ENCODE measurements at regions not wholly inside any gene's neighbourhood (a gene's known extent, or its start where the extent isn't known, plus 50 kb on each side); places are given as distances from the start of the nearest gene placed in this dataset.
"Not testable (repeated sequence)": the region's sequence is repeated elsewhere in the genome, so short reads cannot be mapped to it uniquely, and the experiment has no call there.

- Histone ChIP-seq H3K27me3 (no peaks in the 10 kb centered on the region), H3K27ac (no peak overlapping the region), H3K4me3 (no peak overlapping the region), H3K9me3 (no peaks in the 10 kb centered on the region), H3K4me2 (peak overlapping the region; percentile 59), H3K4me1 (peaks cover 38% of the 10 kb centered on the region), H4K20me1 (no peaks in the 10 kb centered on the region), H3K36me3 (no peaks in the 10 kb centered on the region), H3K9ac (no peak overlapping the region)
- TF ChIP-seq Cebpa-rat (IDR thresholded peaks at IDR 0.05), result no peak
Measured at GRCh38 chr6:118708744-118709143, 57.4 kb upstream of the CEP85L start.

DNA sequence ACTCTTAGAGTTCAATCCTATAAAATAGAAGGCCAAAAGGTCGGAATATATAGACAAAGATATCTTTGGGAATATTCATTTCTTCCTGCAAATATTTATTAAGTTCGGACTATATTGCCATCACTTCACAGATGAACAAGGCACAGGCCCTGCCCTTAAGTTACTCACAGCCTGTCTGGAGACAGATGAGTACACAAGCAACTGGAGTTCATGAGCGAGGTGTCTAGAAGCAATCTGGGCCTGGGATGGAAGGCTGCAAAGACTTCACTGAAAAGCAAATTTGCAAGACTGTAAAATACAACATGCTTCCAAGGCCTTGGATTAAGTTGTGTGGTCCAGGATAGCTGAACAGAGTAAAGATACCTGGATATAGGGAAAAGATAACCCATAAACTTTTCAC, 56.7 kb upstream of the CEP85L start:
- H3K9me3 ChIP-seq, result no peaks in the 10 kb centered on the region
- H3K27ac ChIP-seq, result no peak overlapping the region
- H3K4me1 ChIP-seq, result peaks cover 38% of the 10 kb centered on the region
- no peaks in the 10 kb centered on the region for H3K36me3 ChIP-seq
- H3K4me3 ChIP-seq, result no peak overlapping the region
- no peak overlapping the region for H3K4me2 ChIP-seq
- no peak overlapping the region for H3K9ac ChIP-seq
- H4K20me1 ChIP-seq, result no peaks in the 10 kb centered on the region
- no peak for TF ChIP-seq Cebpa-rat (IDR thresholded peaks at IDR 0.05)
- no peaks in the 10 kb centered on the region for H3K27me3 ChIP-seq

DNA sequence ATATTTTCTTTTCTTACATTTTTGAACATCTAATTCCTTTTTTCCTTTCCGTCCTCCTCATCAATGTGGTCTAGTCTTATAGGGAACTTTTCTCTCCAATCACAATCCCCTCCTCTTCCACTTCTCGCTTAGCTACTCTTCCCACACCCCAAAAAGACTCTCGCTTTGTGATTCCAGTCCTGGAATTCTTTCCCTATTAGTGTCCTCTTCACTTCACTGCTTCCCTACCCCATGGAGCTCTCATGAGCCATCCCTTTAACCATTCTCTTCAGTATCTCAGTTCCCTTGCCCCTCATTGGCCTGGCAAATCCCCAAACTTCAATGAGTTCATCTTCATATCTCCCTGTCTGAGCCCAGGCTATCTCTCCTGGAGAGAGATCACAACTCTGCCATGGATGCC, 55.3 kb upstream of the CEP85L start:
- Histone ChIP-seq H3K4me3 (no peak overlapping the region), H3K27ac (no peak overlapping the region), H4K20me1 (no peaks in the 10 kb centered on the region), H3K9me3 (no peaks in the 10 kb centered on the region), H3K9ac (no peak overlapping the region), H3K4me1 (peaks cover 38% of the 10 kb centered on the region), H3K4me2 (no peak overlapping the region), H3K27me3 (no peaks in the 10 kb centered on the region), H3K36me3 (no peaks in the 10 kb centered on the region)
- no peak for TF ChIP-seq Cebpa-rat (IDR thresholded peaks at IDR 0.05)

DNA sequence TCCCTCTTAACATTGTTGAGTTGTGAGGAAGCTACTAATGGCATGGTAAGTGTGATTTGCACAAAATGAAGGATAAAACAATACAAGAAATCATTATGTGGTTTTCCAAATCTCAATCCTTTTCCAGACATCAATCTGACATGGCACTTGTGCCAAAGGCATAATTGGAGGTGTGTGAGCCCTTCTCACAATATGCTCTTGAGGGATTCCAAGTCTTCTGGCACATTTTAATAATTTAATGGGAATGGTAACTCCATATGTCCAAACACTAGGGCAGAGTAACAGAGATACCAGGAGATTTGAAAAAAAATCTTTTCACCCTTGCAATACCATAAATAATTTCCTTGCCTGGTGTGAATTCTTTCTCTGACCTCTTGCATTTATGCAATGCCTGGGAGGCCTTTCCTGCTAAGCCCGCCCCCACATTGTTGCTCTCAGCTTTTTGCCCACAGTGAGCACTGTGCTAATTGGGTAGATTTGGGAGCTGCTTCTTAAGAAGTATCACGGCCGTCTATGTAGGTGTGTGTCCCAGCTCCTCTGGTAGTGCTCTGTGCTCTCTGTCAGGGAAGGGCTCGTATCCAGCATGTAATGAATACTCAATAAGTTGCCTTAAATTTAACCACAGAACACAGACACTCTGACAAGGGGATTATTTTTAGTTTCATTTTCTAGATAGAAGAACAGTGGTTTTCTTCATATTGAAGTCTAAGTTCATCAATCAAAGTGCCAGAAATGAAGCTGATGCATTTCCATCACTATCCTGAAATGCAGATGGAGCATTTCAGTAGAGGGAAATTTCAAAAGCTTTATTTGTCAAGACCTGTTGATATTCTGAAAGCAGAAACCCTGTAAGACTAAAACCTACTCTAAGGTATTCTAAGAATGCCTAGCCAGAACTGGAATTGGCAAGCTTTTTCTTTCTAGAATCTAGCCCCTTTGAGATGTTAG, 54.4 kb upstream of the CEP85L start:
- H3K27me3 ChIP-seq, result no peaks in the 10 kb centered on the region
- no peak for TF ChIP-seq Cebpa-rat (IDR thresholded peaks at IDR 0.05)
- H3K4me2 ChIP-seq, result peak overlapping the region; percentile 67
- peaks cover 38% of the 10 kb centered on the region for H3K4me1 ChIP-seq
- no peak overlapping the region for H3K9ac ChIP-seq
- H3K36me3 ChIP-seq, result no peaks in the 10 kb centered on the region
- no peaks in the 10 kb centered on the region for H3K9me3 ChIP-seq
- H4K20me1 ChIP-seq, result no peaks in the 10 kb centered on the region
- H3K4me3 ChIP-seq, result no peak overlapping the region
- no peak overlapping the region for H3K27ac ChIP-seq

DNA sequence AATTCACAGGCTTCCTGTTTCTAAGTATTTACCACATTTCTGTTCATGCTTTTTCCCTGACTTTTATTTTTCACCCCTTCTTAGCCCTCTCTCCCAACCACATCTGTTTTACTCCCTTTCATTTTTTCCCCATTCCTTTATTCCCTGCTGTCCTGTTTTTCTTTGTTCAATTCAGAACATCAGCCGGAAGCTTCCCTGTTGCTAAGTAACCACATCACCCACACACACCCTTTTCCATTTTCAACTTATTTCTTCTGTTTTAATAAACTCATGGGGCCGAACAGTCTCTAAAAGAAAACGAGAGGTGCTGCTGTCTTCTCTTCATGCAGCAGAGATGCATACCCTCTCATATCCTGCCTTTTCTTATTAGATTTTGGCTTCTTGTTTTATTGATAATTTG, 53.5 kb upstream of the CEP85L start:
- H3K27ac ChIP-seq, result no peak overlapping the region

GRCh38 chr6:118701260-118701659, 49.9 kb upstream of the CEP85L start:
- H3K4me1 ChIP-seq, result peaks cover 18% of the 10 kb centered on the region
- not testable (repeated sequence) for H3K4me2 ChIP-seq, H3K9me3 ChIP-seq, H4K20me1 ChIP-seq, H3K27me3 ChIP-seq, H3K27ac ChIP-seq, H3K9ac ChIP-seq, H3K36me3 ChIP-seq, H3K4me3 ChIP-seq

More for the DNA sequence above, 53.5 kb upstream of the CEP85L start:
- H3K4me3 ChIP-seq, result no peak overlapping the region
- H3K4me2 ChIP-seq, result peak overlapping the region; percentile 1; the same call in 1 of the 2 replicates
- no peak for TF ChIP-seq Cebpa-rat (IDR thresholded peaks at IDR 0.05)
- H4K20me1 ChIP-seq, result no peaks in the 10 kb centered on the region
- H3K9me3 ChIP-seq, result no peaks in the 10 kb centered on the region
- no peak overlapping the region for H3K9ac ChIP-seq
- H3K27me3 ChIP-seq, result no peaks in the 10 kb centered on the region
- H3K36me3 ChIP-seq, result no peaks in the 10 kb centered on the region
- peaks cover 33% of the 10 kb centered on the region for H3K4me1 ChIP-seq
